GM12891 (cell line): ENCODE measurements at regions not wholly inside any gene's neighbourhood (a gene's known extent, or its start where the extent isn't known, plus 50 kb on each side); places are given as distances from the start of the nearest gene placed in this dataset.

ENCODE experiments used
- DNase-seq: peaks from one replicate; pipeline ENCODE4 v3.0.0; 2011; ENCODE audit warnings: low spot score; ENCODE audit not compliant: insufficient read length
- FAIRE-seq: peaks from 2 replicates; lab custom pipeline; 2011; peaks lifted over from hg19 to GRCh38; lab: Jason Lieb, UNC
- PAX5 ChIP-seq: IDR thresholded peaks from 2 replicates; pipeline ENCODE4 v1.6.1; 2011; ENCODE audit warnings: low read length, moderate library complexity, mild to moderate bottlenecking; ENCODE audit not compliant: insufficient read depth, severe bottlenecking
- POLR2A ChIP-seq: IDR thresholded peaks from 2 replicates; pipeline ENCODE4 v1.6.1; 2011; ENCODE audit warnings: low read depth, low read length, control low read depth
- POLR2AphosphoS5 ChIP-seq: IDR thresholded peaks from 2 replicates; pipeline ENCODE4 v1.6.1; 2011; ENCODE audit warnings: low read depth, low read length, control low read depth
- POU2F2 ChIP-seq: IDR thresholded peaks from 2 replicates; pipeline ENCODE4 v1.6.1; 2011; ENCODE audit warnings: low read depth, mild to moderate bottlenecking, control low read depth, low read length, moderate library complexity
- SPI1 ChIP-seq: IDR thresholded peaks from 2 replicates; pipeline ENCODE4 v1.6.1; 2011; ENCODE audit warnings: low read depth, low read length, control low read depth
- TAF1 ChIP-seq: IDR thresholded peaks from 2 replicates; pipeline ENCODE4 v1.6.1; 2011; ENCODE audit warnings: low read depth, low read length, control low read depth

DNA sequence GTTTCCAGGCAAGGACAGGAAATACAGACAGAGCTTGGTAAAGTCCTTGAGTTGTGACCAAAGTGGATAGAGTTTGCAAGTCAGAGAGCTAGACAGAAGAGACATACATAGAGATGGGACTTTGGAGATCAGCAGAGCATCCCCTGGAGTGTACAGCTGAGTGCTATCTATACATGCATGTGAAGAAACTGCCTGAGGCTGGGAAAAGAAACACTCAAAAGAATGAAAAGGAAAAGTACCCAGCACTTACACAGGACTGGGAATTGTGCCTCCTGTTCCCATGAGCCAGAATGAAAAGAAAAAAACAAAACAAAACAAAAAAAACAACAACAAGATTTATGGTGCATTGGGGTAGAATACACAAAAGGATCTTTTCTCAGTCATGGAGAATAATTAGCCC lies 606.4 kb downstream of the ZNF608 start:
- TF ChIP-seq PAX5 (no peak), SPI1 (no peak), POU2F2 (no peak), TAF1 (no peak), POLR2AphosphoS5 (no peak), POLR2A (no peak)
- DNase-seq (no peak), FAIRE-seq (no peak)

GRCh38 chr5:124139477-124139876 lies 607.0 kb downstream of the ZNF608 start:
- no peak for TF ChIP-seq POLR2A
- no peak for TF ChIP-seq TAF1
- TF ChIP-seq SPI1: no peak
- TF ChIP-seq PAX5: no peak
- no peak for TF ChIP-seq POLR2AphosphoS5
- TF ChIP-seq POU2F2: no peak
- FAIRE-seq (no peak), DNase-seq (no peak)

- FAIRE-seq: no peak
- TF ChIP-seq TAF1 (no peak), SPI1 (no peak), POU2F2 (no peak), POLR2AphosphoS5 (no peak), POLR2A (no peak), PAX5 (no peak)
- no peak for DNase-seq
Observed at GRCh38 chr5:124136609-124137008, 609.8 kb downstream of the ZNF608 start.

GRCh38 chr5:124134941-124135340 lies 611.5 kb downstream of the ZNF608 start:
- FAIRE-seq: no peak
- DNase-seq: no peak
- TF ChIP-seq TAF1 (no peak), POLR2AphosphoS5 (no peak), POLR2A (no peak), PAX5 (no peak), SPI1 (no peak), POU2F2 (no peak)

GRCh38 chr5:124133406-124133805 lies 613.0 kb downstream of the ZNF608 start:
- FAIRE-seq (no peak), DNase-seq (no peak)
- TF ChIP-seq PAX5 (no peak), POLR2AphosphoS5 (no peak)

- FAIRE-seq: no peak
- no peak for TF ChIP-seq POLR2A
- TF ChIP-seq POLR2AphosphoS5: no peak
- no peak for TF ChIP-seq POU2F2
- no peak for TF ChIP-seq TAF1
- no peak for TF ChIP-seq PAX5
- no peak for TF ChIP-seq SPI1
- no peak for DNase-seq
Observed at GRCh38 chr5:124132843-124133242, 613.6 kb downstream of the ZNF608 start.

GRCh38 chr5:124131466-124131865 lies 615.0 kb downstream of the ZNF608 start:
- DNase-seq: no peak

DNA sequence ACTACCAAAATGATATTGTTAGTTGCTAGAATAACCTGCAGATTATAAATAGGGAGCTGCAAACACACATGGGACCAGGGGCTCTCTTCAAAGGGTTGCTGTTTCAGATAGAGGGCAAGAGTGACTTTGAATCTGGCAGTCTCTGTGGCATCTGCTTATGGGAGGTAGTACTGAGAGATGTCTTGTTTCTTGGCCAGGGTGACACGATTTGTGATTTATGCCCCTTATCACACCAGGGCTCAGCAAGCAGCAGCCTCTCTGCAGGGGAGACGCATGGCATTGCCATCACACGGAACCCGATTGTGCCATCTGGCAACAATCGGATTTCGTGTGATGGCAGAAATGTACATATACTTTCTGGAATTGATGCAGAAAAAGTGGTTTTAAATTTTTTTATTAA lies 615.6 kb downstream of the ZNF608 start:
- TF ChIP-seq TAF1 (no peak), PAX5 (no peak), POLR2A (no peak), SPI1 (no peak), POLR2AphosphoS5 (no peak), POU2F2 (no peak)
- FAIRE-seq: no peak
- DNase-seq: no peak

More at GRCh38 chr5:124131466-124131865, 615.0 kb downstream of the ZNF608 start:
- no peak for FAIRE-seq
- TF ChIP-seq PAX5 (no peak), POLR2A (no peak), POU2F2 (no peak), TAF1 (no peak), SPI1 (no peak), POLR2AphosphoS5 (no peak)

DNA sequence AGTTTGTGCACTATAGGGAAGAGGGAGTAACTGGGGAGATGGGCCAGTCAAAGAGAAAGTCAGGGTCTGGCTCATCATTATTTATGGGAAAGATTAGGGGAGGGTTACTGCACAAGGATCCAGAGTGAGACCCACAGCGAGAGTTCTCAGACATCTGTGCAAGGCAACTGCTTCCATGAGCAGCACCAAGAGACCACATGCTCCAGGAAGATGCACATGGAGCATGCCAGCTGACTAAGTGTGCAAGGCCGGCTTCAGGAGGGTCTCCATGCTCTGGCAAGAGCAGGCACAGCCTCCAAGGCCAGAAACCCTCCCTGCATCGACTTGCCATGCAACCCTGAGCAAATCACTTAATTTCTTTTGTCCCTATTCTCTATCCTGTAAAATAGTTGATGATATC lies 616.9 kb downstream of the CSNK1G3 start:
- DNase-seq (no peak), FAIRE-seq (no peak)
- TF ChIP-seq SPI1: no peak
- no peak for TF ChIP-seq PAX5
- TF ChIP-seq POLR2A: no peak
- TF ChIP-seq POLR2AphosphoS5: no peak
- TF ChIP-seq TAF1: no peak

GRCh38 chr5:124126504-124127217 lies 614.7 kb downstream of the CSNK1G3 start:
- DNase-seq (no peak), FAIRE-seq (no peak)
- TF ChIP-seq POLR2AphosphoS5: no peak
- no peak for TF ChIP-seq TAF1
- TF ChIP-seq SPI1: no peak
